ENCODE measurements at regions not wholly inside any gene's neighbourhood (a gene's known extent, or its start where the extent isn't known, plus 50 kb on each side); places are given as distances from the start of the nearest gene placed in this dataset.

DNA sequence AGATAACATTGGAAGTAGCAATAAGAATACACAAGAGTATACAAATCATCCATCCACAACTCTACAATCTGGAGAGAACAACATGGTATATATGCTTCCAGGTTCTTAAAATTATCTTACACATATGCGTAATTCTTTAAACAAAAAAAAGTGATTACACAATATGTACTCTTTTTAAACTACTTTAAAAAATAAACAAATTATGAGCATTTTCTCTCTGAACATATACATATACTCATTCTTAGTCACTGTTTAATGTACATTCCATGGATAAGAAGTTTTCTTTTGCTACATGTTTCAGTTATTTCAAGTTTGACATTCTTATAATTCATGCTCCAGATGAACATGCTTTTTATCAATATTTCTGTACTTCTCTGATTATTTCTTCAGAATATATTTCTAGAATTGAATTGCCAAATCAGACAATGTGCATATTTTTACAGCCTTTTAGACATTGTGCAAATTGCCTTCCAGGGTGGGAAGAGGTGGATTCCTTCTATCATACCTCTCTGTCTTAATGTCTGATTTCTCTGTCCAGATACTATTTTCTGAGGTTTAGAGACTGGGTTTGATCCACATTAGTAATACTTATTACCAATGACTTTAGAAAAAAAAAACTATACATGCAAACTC, 551.6 kb downstream of the METTL15 start:
- Mint-ChIP-seq H3K36me3 (ENCODE audit: unreplicated experiment) (no peaks in the 10 kb centered on the region), H3K27me3 (ENCODE audit: unreplicated experiment) (no peaks in the 10 kb centered on the region), H3K4me3 (ENCODE audit: unreplicated experiment) (no peak overlapping the region), H3K9me3 (ENCODE audit: unreplicated experiment) (no peaks in the 10 kb centered on the region), H3K27ac (ENCODE audit: unreplicated experiment) (no peak overlapping the region), H3K4me1 (ENCODE audit: low read depth, unreplicated experiment) (no peaks in the 10 kb centered on the region)
- DNase-seq = no peak
- TF ChIP-seq, protein P1, sequence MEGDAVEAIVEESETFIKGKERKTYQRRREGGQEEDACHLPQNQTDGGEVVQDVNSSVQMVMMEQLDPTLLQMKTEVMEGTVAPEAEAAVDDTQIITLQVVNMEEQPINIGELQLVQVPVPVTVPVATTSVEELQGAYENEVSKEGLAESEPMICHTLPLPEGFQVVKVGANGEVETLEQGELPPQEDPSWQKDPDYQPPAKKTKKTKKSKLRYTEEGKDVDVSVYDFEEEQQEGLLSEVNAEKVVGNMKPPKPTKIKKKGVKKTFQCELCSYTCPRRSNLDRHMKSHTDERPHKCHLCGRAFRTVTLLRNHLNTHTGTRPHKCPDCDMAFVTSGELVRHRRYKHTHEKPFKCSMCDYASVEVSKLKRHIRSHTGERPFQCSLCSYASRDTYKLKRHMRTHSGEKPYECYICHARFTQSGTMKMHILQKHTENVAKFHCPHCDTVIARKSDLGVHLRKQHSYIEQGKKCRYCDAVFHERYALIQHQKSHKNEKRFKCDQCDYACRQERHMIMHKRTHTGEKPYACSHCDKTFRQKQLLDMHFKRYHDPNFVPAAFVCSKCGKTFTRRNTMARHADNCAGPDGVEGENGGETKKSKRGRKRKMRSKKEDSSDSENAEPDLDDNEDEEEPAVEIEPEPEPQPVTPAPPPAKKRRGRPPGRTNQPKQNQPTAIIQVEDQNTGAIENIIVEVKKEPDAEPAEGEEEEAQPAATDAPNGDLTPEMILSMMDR (IDR thresholded peaks at IDR 0.05; ENCODE audit: partially characterized antibody, unreplicated experiment) = no peak

DNA sequence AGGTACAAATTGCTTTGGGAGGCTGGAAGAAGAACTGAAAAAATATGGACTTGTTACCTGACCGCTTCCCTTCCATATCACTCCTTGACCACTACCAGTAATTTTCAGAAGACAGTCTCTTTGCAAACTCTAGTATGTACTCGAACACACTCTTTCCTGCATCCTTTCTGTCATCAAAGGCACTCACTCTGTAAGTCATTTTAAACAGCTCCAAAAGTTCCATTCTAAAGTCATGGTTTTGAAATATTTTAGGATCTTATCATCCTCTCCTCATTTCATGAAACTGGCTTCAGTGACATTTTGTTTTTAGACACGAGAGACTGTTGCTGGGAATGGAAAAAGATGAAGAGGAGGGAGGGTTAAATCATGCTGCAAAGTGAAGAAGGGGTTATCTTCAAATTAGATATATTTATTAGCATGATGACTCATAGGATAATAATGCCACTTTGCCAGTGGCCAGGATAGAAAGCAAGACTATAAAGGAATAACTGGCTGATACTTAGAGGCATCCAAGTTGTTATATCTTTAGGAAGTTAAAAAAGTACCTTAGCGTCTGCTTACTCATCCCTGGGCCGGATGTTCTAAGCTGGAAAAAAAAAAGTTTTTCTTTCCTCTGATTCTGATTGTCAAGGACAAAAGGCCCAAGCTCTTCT, 549.3 kb downstream of the METTL15 start:
- Mint-ChIP-seq H3K4me1 (ENCODE audit: low read depth, unreplicated experiment) (no peaks in the 10 kb centered on the region), H3K9me3 (ENCODE audit: unreplicated experiment) (no peaks in the 10 kb centered on the region), H3K4me3 (ENCODE audit: unreplicated experiment) (no peak overlapping the region), H3K27me3 (ENCODE audit: unreplicated experiment) (no peaks in the 10 kb centered on the region), H3K36me3 (ENCODE audit: unreplicated experiment) (no peaks in the 10 kb centered on the region), H3K27ac (ENCODE audit: unreplicated experiment) (no peak overlapping the region)
- DNase-seq = no peak
- TF ChIP-seq, protein P1 (IDR thresholded peaks at IDR 0.05; ENCODE audit: partially characterized antibody, unreplicated experiment) = no peak

DNA sequence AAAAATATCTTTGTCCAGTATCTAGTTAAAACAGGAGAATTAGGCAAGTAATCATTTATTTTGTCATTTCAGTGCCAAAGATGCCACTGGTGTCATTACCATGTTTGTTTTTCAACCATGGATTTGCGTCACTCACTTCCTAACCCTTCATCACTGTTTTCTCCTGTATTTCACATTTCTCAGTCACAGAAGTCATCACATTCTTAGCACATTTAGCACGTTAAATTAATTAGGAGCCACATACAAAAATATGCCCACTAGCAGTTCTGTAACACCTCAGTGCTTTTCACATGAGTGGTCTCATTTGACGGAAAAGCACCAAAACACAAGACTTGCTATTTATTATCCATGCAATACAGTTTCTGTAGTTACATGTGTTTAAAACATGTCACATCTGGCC, 546.0 kb downstream of the METTL15 start:
- TF ChIP-seq, protein P1 (IDR thresholded peaks at IDR 0.05; ENCODE audit: partially characterized antibody, unreplicated experiment) = no peak
- Mint-ChIP-seq H3K36me3 (ENCODE audit: unreplicated experiment) (no peaks in the 10 kb centered on the region), H3K4me3 (ENCODE audit: unreplicated experiment) (no peak overlapping the region), H3K27ac (ENCODE audit: unreplicated experiment) (no peak overlapping the region), H3K27me3 (ENCODE audit: unreplicated experiment) (no peaks in the 10 kb centered on the region), H3K4me1 (ENCODE audit: low read depth, unreplicated experiment) (no peaks in the 10 kb centered on the region), H3K9me3 (ENCODE audit: unreplicated experiment) (no peaks in the 10 kb centered on the region)
- no peak for DNase-seq

DNA sequence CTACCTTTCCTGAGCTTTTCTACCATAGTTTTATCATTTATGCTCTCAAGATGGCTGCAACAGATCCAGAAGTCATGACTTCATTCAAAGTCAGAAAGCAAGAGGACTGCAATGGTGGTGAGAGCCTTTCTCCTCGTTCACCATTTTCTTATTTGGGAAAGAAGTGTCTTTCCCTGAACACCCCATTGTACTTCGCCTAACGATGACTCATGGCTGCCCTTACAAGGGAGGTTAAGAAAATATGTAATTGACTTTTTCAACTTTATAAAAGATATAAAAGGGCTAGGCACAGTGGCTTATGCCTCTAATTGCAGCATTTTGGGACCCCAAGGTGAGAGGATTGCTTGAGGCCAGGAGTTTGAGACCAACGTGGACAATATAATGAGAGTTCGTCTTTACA, 541.7 kb downstream of the METTL15 start:
- no peaks in the 10 kb centered on the region for H3K27me3 Mint-ChIP-seq (ENCODE audit: unreplicated experiment)
- H3K4me1 Mint-ChIP-seq (ENCODE audit: low read depth, unreplicated experiment) = no peaks in the 10 kb centered on the region
- peaks cover 1% of the 10 kb centered on the region for H3K9me3 Mint-ChIP-seq (ENCODE audit: unreplicated experiment)
- H3K36me3 Mint-ChIP-seq (ENCODE audit: unreplicated experiment) = no peaks in the 10 kb centered on the region
- TF ChIP-seq, protein P1 (IDR thresholded peaks at IDR 0.05; ENCODE audit: partially characterized antibody, unreplicated experiment) = no peak
- H3K27ac Mint-ChIP-seq (ENCODE audit: unreplicated experiment) = no peak overlapping the region
- DNase-seq = no peak
- H3K4me3 Mint-ChIP-seq (ENCODE audit: unreplicated experiment) = no peak overlapping the region

DNA sequence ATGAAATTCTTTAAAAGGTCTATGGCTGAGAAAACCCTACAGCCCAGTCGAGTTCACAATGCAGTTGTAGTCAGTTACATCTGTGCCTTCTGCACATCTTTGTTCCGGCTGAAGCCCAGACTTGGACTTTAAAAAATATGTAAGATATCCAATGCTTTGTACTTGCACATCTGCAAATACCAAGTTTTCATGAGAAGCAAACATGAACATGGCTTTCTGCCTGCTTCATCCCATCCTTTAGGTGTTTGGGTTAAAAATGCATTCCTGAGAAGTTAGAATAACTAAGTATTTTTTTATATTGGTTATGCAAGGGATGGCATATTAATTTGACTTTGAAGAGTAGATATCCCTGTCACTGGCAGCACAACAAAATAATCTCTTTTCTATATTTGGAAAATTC, 528.4 kb downstream of the METTL15 start:
- Mint-ChIP-seq H3K4me3 (ENCODE audit: unreplicated experiment) (no peak overlapping the region), H3K36me3 (ENCODE audit: unreplicated experiment) (no peaks in the 10 kb centered on the region), H3K27me3 (ENCODE audit: unreplicated experiment) (peaks cover 3% of the 10 kb centered on the region), H3K4me1 (ENCODE audit: low read depth, unreplicated experiment) (peaks cover 2% of the 10 kb centered on the region), H3K9me3 (ENCODE audit: unreplicated experiment) (peaks cover 2% of the 10 kb centered on the region), H3K27ac (ENCODE audit: unreplicated experiment) (no peak overlapping the region)
- TF ChIP-seq, protein P1 (IDR thresholded peaks at IDR 0.05; ENCODE audit: partially characterized antibody, unreplicated experiment) = no peak
- no peak for DNase-seq

Measured in glutamatergic neuron (in vitro differentiated cells).